ENCODE measurements at regions not wholly inside any gene's neighbourhood (a gene's known extent, or its start where the extent isn't known, plus 50 kb on each side); places are given as distances from the start of the nearest gene placed in this dataset.

DNA sequence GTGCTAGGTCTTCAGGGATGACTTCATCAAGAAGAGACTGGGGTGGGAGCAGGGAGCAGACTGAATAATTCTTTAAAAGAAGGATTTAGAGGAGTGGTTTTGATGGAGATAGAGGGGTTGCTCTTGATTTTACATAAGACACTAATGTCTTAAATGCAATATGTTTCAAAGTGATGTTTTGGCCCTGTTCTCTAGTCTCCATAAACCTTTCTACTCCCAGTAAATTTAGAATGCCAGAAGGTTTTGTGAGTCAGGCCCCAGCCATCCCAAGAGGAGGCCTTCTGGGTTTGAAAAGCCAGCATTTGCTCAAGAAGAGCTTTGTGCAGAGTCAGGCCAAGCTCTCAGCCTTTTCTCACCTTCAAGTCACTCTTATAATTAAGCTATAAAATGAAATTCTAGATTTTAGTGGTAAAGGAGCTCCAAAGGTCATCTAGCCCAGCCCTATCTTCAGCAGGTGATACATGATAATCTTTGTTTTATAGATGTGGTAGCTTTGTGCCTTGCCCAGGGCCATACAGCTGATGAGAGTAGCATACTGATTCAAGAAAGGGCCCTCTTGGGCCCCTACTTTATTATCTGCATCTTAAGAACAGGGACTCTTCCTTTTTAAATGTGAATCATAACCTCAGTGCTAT lies 122.8 kb upstream of the MTNR1B start:
- DNase-seq: peak; percentile 78

DNA sequence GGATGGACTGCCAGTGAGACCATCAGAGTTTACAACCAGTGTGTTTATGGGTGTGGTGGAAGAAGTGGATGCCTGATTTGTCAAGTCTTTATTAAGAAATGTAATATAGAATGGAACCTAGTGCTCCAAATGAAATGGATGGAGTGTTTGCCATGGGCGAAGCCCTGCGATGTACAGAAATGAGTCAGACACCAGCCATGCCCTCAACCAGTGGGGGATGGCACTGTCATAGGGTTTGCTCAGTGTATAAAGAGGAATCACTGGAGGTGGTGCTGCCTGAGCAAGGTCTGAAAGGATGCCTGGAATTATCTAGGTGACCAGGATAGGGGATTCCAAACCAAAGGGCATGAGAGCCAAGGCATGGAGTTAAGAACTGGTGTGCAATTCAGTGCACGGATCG lies 120.9 kb upstream of the MTNR1B start:
- DNase-seq: no peak

DNA sequence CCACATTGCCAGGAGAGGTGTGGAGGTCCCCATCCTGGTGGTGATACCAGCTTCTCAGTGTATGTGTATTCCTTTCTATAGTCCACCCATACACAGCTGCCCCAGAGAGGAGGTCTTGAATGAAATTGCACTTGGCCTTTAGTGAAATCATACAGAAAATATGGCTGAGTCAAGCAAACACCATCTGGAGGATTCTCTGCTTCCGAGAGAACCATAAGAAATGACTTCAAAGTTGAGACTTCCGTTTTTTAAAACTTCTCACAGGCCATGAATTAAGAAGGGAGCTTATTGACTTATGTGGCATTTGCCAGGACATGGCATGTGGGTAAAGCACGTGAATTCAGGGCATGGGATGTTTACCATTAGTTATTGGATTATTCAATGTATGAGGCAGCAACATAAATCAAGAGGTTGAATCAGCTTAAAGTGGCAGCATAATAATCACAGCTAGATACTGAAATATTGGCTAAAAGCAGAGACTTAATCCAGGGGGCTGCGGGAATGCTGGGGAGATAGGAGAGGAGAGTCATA lies 119.1 kb upstream of the MTNR1B start:
- no peak for DNase-seq

DNA sequence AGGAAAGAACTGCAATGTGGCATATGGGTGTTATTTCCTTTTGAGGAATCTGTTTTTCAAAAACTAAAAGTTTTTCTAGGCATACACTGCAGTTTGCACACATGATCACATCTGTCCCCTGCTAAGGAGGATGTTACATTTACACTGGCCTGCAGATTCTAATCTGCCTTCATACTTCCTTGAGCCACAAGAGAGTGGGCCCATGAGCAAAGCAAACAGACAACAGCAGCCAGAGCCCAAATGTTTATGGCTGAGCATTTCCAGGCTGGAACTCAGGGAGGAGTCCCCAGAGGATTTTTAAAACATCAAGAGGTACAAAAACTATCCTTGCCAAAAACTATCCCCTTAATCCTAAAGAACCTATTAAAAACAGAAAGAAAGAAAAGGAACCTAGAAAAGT lies 117.2 kb upstream of the MTNR1B start:
- DNase-seq: no peak

DNA sequence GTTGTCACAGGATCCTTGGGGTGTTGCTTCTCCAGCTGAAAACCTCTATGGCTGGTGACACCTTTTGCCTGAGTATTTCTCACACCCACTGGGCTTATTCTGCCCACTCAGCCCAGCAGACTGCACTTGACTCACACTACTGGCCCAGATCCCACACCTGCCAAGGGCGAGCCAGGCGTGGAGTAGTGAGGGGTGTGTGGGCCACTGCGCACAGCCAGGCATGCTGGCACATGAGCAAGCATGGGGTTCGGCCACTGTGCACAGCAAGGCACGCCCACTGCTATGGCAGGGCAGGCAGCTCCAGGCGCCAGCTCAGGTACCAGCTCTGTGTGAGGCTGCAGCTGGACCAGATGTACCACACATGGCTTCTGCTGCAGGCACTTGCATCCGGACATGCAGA lies 116.5 kb upstream of the MTNR1B start:
- no peak for DNase-seq

DNA sequence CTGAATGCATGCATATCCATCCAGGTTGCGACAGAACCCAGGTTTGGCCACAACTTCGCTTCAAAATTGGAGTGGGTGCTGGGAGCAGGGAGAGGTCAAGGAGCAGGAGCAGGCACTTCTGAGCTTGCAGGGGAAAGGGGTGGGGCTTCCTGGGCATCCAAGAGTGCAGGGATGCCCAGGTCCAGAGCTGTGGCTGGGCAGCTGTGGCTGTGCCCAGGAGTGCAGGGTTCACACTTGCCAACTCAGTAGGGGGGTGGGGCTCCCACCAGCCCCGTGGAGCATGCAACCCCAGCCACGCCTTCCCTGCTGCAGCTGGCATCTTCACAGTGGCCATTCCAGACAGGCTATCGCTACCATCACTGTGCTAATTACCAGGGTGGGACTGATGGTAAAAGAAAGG lies 115.3 kb upstream of the MTNR1B start:
- no peak for DNase-seq

DNA sequence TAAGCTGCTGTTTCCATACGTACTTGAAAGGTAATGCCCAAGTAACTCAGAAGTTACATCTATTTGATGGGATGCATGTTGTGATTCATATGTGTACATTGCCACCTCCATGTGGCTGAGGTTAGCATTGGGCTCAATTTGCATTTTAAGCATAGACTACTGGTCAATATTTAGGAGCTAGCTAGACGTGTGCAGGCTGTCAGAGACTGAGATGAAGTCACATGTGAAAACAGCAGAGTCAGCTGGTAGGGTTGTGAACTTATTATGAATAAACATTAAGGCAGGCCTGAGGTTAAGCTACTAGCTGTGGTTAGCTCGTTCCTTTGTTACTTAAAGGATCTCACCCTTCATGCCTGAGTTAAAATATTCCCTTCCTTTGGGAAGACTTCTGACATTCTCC lies 114.5 kb upstream of the MTNR1B start:
- no peak for DNase-seq

DNA sequence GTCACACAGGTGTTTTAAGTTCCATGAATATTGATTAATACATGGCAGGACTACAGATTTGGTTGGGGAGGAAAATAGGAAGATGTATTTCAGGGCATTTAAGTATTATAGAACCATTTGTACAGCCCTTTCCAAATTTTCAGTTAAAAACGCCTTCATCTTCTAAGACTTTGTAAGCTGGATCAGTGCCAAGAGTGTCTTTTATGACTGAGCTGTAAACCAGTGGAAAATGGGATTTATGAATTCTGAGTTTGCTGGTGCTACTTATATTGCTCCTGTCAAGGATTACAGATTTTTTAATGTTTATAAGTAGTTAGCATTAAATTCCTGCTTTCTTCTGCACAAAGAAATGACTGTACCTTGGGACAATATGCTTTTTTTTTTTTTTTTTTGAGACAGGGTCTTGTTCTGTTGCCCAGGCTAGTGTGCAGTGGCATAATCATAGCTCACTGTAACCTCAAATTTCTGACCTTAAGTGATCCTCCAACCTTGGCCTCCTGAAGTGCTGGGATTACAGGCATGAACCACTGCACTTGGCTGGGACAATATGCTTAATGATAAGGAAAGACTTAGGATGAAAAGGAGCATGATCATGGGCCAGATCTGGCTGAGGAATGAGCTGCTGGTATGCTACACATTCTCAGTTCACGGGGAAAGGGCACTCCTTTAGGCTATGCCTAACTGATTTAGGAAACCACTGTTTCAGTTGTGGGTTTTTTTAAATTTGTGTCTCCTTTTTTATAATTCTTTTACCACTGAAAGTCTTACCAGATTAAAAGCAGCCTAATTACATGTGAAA lies 113.6 kb upstream of the MTNR1B start:
- no peak for DNase-seq

DNA sequence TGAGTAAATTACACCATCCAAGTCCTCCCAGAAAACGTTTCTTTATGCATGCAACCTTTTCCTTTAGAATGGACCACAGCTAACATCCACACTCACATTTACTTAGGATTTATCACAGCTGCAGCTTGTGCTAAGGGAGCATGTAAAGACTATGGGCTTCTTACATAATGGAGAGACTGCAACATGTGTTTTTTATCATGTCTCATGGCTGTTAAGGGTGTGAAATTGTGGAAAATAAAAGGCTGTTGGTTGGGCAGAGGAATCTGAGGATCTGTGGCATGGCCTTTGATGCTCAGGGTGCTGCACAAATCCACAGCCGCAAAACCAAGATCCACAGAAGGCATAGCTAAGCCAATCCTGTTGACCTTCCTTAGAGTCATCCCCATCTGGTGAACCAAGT lies 112.0 kb upstream of the MTNR1B start:
- peak; percentile 35 for DNase-seq

DNA sequence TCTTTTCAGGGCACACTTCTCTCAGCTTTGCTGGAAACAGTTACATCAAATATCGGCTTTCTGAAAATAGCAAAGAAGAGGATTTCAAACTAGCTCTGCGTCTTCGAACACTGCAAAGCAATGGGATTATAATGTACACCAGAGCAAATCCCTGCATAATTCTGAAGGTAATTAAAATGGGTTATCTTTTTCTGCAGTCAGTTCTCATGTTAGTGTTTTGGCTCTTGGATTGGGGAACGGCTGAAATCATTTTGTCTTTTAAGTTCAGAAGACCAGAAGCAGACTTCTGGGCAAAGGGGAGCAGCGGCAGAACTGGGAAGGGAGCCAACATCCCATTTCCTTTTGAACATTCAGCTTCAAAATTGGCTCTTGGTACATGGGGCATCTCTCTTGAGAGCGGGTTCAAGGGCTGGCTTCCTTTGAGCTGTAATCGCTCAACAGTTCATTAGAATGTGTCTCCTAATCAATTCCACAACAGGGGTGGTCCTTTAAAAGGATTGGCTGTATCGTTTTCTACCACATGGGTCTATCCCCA lies 110.2 kb upstream of the MTNR1B start:
- no peak for DNase-seq

DNA sequence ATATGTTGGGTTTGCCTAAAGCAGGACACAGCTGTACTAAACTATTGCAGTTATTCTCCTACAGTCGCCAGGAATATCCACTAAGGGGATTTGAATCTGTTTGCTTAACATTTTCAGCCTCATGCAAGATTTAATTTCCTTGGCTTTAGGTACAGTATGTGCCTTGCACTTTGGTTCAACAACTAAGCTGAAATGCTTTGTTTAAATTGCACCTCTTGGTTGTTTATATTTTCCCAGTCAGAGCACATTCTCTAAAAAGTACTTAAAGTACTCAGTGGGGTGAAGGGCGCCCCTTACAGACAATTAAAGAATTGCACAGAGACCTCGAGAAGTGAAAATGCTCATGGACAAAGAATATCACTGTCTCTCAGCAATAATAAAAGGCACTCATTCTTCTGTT lies 107.8 kb upstream of the MTNR1B start:
- DNase-seq: no peak

DNA sequence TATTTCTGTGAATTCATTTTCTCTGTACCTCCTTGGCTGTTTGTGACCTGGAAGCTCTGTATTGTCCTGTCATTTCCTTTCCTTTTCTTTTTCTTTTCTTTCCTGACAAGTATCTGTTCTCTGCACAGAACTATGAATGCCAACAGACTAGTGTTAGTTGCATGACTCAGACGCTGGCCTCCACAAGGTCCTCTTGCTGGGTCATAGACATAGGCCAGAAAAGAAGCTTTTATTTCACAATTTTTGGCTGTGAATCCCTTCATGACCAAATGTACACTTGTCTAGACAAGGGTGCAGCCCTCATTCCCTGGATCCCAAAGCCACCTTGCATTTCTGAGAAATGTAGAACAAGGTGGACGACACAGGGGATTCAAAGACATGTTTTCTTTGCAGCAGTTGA lies 104.1 kb upstream of the MTNR1B start:
- peak; percentile 55 for DNase-seq

DNA sequence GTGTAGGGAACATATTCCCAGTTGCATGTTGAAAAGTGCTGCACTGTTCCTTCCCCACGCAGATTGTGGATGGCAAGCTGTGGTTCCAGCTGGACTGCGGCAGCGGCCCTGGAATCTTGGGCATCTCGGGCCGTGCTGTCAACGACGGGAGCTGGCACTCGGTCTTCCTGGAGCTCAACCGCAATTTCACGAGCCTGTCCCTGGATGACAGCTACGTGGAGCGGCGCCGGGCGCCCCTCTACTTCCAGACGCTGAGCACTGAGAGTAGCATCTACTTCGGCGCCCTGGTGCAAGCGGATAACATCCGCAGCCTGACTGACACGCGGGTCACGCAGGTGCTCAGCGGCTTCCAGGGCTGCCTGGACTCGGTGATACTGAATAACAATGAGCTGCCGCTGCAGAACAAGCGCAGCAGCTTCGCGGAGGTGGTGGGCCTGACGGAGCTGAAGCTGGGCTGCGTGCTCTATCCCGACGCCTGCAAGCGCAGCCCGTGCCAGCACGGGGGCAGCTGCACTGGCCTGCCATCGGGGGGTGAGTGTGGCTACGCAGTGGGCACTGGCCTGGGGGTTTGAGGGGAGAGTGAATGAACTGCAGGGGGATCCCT lies 102.7 kb upstream of the MTNR1B start:
- DNase-seq: no peak

DNA sequence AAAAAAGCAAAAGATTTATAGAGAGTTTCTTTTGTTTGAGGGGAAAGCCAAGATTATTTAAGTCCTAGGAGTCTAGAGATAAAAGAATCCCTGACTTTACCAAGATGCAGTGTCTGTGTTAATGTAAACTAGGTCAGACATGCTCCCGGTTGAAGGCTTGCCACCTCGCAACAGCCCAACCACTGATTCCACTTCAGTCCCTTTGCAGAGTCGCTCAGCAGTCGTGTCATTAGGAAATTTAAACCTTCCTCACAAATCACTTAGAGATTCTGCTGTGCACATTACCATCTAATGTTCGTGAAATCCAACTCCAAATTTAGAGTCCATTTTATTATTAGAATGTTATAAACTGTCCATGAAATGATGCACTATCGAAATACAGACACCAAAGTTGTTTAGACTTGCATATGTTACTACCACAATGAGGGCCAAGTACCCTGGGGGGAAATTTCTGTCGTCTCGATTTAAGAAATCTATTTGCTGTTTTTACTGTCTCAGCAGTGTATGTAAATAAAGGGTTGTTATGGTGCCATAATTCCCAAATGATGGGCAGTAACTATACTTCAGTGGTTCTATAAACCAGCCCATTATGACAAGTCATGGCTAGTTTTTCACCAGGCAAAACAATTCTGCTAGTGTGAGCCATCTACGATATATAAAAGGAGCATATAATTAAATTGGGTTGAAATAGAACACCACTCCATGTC lies 101.4 kb upstream of the MTNR1B start:
- DNase-seq: no peak

DNA sequence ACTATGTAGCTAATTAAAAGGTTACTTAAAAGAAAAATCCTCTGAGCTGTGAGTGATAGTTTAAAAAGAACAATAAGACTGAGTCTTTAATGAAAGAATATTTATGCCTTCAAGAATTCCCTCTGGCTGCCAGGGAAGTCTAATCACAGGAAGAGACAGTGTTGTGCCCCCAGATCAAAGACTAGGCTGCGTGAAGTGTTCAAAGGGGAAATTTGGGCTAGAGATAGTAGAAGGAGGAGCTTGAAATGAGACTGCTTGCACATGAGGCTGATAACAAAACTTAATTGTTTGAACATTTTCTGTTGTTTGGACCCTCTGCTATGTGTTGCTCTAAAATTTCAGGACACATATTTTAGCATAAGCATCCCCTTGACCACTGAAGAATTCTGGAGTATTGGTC lies 99.7 kb upstream of the MTNR1B start:
- DNase-seq: no peak

DNA sequence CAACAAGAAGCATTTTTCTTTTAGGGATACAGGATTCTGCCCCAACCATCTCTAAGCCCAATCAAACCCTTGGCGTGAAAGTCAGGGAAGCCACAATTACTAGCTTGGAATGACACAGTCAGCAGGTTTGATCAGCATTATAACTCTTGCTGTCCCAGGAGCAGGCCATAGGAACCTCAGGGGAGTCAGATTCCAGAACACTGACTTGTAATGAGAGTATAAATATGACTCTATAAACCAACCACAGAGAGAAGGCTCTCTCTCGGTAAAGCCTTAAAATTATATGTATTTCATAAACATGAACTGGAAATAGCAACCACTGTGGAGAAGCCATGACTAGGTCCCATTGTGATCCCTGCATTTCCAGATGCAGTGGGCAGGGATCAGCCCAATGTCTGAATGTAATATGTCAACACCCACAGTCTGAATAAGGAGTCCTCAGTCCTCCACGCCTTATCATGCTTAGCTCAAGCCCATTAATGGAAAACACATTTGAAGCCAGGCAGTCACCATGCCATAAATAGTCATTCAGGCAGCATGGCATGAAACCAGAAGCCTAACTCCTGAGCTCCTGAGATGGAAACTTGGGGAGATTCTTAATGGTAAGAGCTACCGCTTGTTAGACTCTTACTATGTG lies 99.1 kb upstream of the MTNR1B start:
- DNase-seq: peak; percentile 84

DNA sequence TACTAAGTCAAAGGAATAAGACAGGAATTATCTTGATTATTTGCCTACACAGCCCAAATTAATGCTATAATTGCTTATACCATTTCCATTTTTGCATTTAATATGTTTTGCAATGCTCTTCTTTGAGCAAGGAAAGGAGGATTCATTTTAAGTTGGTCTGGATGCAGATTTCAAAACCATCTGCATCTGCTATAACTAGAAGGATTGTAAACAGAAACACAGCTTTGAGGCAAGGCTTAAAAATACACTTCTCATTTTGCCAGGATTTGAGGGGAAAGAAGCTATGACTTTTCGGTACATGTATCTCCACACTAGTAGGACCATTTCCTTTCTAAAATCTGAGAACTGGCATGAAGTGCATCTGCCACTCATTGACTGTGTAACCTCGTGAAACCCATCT lies 95.9 kb upstream of the MTNR1B start:
- DNase-seq: no peak

DNA sequence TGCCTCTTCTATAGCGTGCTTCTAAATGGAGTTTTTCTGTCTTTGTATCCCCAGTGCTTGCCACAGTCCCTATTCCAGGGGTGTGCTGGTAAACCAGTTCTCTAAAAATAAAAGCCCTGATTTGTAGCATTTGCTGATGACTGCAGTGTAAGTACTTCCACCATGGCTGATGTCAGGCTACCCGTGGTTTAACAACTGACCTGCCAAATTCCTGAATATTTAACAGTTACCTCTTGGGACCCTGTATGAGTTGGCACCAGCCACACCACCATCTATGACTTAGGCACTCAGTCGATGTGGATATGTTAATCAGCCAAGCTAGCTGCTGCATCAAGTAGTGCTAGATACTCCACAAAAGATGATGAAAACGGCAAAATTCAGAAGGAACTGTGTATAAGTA lies 94.0 kb upstream of the MTNR1B start:
- DNase-seq: peak; percentile 36

DNA sequence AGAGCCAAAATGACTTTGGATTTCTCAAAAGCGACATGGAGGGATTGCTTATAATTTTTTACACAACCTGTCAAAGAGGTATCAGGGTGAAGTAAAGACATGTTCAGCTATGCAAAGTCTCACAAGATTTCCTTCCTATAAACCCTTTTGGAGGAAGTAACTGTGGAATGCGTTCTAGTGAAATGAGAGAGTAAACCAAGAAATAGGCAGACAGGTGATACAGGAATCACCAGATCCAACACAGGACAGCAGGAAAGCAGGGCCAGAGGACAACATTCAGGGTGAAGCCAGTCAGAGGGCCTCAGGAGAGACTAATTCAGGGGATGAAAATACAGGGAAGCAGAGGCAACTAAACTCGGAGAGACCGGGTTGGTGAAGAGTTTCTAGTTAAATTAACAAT lies 90.4 kb upstream of the MTNR1B start:
- DNase-seq: no peak

DNA sequence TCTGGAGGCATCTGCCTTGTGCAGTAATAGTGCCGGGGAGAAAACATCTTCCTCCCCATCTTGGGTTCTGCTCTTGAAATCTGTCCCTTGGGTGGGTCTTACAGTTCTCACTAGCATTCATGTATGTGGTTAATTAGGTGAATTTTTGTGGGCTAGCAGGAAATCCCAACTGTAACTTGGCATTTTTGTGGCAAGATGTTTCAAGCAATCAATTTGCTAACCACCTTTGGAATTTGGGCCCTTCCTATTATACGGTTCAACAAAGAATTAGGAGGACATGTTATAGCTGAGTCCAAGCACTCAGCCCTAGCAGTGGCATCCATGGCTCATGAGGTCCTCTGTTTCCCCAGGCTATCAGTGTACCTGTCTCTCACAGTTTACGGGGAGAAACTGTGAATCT lies 89.1 kb upstream of the MTNR1B start:
- DNase-seq: peak; percentile 89

DNA sequence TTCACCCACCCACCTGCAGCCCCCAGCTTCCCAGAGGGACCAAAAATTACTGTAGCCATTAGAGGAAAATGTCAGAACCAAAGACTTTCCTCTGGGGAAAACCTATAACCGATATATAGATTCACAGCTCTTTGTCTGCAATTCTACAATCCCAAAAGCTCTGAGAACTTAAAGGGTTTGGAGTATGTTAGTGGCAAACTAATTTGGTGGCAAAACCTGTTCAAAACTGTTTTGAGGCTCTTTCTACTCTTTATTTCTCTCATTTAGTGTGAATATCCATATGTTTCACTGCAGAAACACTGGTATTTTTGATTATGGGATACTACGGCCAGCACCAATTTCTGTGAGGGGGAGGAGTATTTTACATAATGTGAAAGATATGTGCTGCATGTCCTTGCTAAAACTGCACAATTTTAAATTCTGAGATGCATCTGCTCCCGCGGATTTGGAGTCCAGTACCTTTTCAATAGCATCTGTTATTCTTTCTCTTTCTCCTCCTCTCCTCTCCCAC lies 87.5 kb upstream of the MTNR1B start:
- no peak for DNase-seq

DNA sequence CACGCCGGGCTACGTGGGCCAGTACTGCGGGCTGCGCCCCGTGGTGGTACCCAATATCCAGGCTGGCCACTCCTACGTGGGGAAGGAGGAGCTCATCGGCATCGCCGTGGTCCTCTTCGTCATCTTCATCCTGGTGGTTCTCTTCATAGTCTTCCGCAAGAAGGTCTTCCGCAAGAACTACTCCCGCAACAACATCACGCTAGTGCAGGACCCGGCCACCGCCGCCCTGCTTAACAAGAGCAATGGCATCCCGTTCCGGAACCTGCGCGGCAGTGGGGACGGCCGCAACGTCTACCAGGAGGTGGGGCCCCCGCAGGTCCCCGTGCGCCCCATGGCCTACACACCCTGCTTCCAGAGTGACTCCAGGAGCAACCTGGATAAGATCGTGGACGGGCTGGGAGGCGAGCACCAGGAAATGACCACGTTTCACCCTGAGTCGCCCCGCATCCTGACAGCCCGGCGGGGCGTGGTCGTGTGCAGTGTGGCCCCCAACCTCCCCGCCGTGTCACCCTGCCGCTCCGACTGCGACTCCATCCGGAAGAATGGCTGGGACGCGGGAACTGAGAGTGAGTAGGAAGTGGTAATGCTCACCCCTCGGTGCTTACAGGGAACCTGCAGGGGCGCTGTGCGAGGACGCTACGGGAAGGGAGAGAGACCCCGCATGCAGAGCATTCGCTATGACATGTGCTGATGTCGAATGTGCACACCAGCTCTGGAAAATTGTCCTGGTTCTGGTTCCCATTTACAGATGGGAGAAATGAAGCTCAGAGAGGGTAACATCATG lies 86.4 kb upstream of the MTNR1B start:
- DNase-seq: no peak
